Keratinocyte (primary cell): ENCODE measurements at regions not wholly inside any gene's neighbourhood (a gene's known extent, or its start where the extent isn't known, plus 50 kb on each side); places are given as distances from the start of the nearest gene placed in this dataset.

Source experiments
- EZH2 ChIP-seq: IDR thresholded peaks from one replicate; pipeline ENCODE4 v1.6.1; 2012; ENCODE audit warnings: inconsistent platforms, mild to moderate bottlenecking, low read length, moderate library complexity
- TF ChIP-seq, protein P1 (sequence below), 3 experiments: IDR thresholded peaks in 1 of 3; conservative IDR thresholded peaks in 1 of 3; optimal IDR thresholded peaks in 1 of 3; 2 replicates in 2 of 3; 3 replicates in 1 of 3; pipeline versions ENCODE3 to v1.5.1; 2011; ENCODE audit warnings: low read length in 3 of 3, mild to moderate bottlenecking in 3 of 3, moderate library complexity in 2 of 3, control low read depth in 1 of 3, inconsistent platforms in 1 of 3; ENCODE audit not compliant: insufficient read depth in 2 of 3; ENCODE audit errors: extremely low read depth in 1 of 3

DNA sequence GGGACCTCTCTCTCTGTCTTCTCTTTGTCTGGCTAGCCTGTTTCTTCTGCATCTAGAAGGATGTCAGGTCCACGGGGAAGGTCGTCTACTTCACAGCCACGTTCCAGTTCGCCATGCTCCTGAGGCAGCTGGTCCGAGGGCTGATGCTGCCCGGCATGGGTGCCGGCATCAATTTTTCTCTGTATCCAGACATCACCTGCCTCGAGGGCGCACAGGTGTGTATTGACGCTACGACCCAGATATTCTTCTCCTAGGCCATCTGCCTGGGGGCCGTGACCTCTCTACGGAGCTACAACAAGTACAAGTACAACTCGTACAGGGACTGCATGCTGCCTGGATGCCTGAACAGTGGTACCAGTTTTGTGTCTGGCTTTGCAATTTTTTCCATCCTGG is 841.6 kb upstream of the TMPRSS15 start:
- TF ChIP-seq, protein P1, sequence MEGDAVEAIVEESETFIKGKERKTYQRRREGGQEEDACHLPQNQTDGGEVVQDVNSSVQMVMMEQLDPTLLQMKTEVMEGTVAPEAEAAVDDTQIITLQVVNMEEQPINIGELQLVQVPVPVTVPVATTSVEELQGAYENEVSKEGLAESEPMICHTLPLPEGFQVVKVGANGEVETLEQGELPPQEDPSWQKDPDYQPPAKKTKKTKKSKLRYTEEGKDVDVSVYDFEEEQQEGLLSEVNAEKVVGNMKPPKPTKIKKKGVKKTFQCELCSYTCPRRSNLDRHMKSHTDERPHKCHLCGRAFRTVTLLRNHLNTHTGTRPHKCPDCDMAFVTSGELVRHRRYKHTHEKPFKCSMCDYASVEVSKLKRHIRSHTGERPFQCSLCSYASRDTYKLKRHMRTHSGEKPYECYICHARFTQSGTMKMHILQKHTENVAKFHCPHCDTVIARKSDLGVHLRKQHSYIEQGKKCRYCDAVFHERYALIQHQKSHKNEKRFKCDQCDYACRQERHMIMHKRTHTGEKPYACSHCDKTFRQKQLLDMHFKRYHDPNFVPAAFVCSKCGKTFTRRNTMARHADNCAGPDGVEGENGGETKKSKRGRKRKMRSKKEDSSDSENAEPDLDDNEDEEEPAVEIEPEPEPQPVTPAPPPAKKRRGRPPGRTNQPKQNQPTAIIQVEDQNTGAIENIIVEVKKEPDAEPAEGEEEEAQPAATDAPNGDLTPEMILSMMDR (optimal IDR thresholded peaks at IDR 0.05 in 1 of 3, IDR thresholded peaks at IDR 0.05 in 1 of 3, conservative IDR thresholded peaks at IDR 0.05 in 1 of 3; ENCODE audit: extremely low read depth in 1 of 3, insufficient read depth in 2 of 3, low read length in 3 of 3) = no peak
- TF ChIP-seq EZH2 = no peak
